ENCODE measurements at regions not wholly inside any gene's neighbourhood (a gene's known extent, or its start where the extent isn't known, plus 50 kb on each side); places are given as distances from the start of the nearest gene placed in this dataset.

DNA sequence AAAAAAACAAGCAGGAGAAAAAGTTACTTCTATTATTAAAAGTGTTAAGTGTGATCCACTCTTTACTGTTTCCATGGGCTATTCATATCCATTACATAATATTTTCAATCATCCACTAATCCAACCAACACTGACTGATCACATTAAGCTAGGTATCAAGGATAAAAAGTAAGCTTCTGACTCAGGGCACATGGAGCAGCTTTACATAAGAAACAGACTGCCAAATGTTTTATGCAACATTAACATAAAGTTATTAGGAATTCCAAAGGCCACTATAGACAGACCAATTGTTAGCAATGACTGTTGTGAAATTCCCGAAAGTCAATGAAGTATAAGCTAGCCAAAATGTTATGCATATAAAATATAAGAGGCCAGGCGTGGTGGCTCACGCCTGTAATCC lies 277.6 kb downstream of the ZEB2 start:
- H3K4me1 Mint-ChIP-seq, result peaks cover 36% of the 10 kb centered on the region
- peaks cover 2% of the 10 kb centered on the region for H3K36me3 Mint-ChIP-seq
- H3K27ac Mint-ChIP-seq, result peak overlapping the region; percentile 18

DNA sequence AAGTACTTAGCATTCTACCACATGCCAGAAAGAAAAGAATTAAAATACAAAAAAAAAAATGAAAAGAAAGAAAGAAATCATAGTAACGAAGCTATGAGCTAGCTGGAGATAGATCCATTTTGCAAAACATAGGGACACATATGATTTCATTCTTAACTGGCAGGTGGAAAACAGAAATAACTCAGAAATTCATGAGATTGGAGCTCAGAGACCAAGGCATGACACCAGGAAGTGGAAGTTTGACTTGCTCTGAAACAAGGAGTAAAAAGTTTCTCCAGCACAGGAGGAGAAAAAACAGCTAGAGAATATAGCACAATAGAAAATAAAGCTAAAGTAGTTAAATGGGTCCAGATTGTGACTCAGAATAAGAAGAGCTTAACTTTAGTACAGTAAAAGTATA lies 278.1 kb downstream of the ZEB2 start:
- peak overlapping the region; percentile 80 for H3K27ac Mint-ChIP-seq

More for the DNA sequence above, 277.6 kb downstream of the ZEB2 start:
- no peak for DNase-seq (ENCODE audit: low spot score in 2 of 2, unreplicated experiment in 2 of 2)
- TF ChIP-seq, protein P1, sequence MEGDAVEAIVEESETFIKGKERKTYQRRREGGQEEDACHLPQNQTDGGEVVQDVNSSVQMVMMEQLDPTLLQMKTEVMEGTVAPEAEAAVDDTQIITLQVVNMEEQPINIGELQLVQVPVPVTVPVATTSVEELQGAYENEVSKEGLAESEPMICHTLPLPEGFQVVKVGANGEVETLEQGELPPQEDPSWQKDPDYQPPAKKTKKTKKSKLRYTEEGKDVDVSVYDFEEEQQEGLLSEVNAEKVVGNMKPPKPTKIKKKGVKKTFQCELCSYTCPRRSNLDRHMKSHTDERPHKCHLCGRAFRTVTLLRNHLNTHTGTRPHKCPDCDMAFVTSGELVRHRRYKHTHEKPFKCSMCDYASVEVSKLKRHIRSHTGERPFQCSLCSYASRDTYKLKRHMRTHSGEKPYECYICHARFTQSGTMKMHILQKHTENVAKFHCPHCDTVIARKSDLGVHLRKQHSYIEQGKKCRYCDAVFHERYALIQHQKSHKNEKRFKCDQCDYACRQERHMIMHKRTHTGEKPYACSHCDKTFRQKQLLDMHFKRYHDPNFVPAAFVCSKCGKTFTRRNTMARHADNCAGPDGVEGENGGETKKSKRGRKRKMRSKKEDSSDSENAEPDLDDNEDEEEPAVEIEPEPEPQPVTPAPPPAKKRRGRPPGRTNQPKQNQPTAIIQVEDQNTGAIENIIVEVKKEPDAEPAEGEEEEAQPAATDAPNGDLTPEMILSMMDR (IDR thresholded peaks at IDR 0.05; ENCODE audit: unreplicated experiment), result no peak
- H3K27me3 Mint-ChIP-seq (ENCODE audit: low read depth), result no peaks in the 10 kb centered on the region
- H3K4me3 Mint-ChIP-seq, result no peak overlapping the region
- peaks cover 6% of the 10 kb centered on the region for H3K9me3 Mint-ChIP-seq

DNA sequence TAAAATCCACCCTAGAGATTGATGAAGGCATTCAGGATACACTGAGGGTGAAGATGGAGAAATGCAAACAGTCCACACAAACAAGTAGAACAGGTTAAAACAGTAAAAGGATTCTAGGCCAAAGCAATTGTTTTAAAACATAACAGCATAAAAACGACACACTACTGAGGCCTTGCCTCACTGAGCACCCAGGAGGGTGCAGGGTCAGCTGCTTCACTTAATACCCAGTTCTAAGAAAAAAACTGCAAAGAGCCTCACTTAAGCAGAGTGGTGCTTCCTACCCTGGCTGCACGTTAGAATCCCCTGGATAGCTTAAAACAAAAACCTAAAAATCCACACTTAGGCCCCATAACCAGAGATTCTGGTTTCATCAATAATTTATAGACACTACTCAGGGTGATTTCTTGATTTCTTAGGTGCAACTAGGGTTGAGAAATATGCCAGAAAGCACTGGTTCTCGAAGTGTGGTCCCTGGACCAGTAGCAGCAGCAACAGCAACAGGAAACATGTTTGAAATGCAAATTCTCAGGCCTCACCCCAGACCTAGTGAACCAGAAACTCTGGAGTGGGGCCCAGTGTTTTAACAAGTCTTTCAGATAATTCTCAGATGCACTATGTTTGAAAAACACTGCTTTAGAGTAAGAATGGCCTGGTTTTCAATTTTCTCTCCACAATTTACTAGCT lies 279.1 kb downstream of the ZEB2 start:
- H3K4me3 Mint-ChIP-seq, result no peak overlapping the region
- H3K36me3 Mint-ChIP-seq, result no peaks in the 10 kb centered on the region
- peak overlapping the region; percentile 62 for H3K27ac Mint-ChIP-seq
- H3K4me1 Mint-ChIP-seq, result peaks cover 40% of the 10 kb centered on the region
- no peaks in the 10 kb centered on the region for H3K27me3 Mint-ChIP-seq (ENCODE audit: low read depth)
- no peaks in the 10 kb centered on the region for H3K9me3 Mint-ChIP-seq
- DNase-seq (ENCODE audit: low spot score in 2 of 2, unreplicated experiment in 2 of 2), result no peak
- TF ChIP-seq, protein P1 (IDR thresholded peaks at IDR 0.05; ENCODE audit: unreplicated experiment), result no peak

More for the DNA sequence above, 278.1 kb downstream of the ZEB2 start:
- TF ChIP-seq, protein P1 (IDR thresholded peaks at IDR 0.05; ENCODE audit: unreplicated experiment), result no peak
- no peak for DNase-seq (ENCODE audit: low spot score in 2 of 2, unreplicated experiment in 2 of 2)
- H3K9me3 Mint-ChIP-seq, result peaks cover 3% of the 10 kb centered on the region
- H3K4me3 Mint-ChIP-seq, result no peak overlapping the region
- H3K27me3 Mint-ChIP-seq (ENCODE audit: low read depth), result no peaks in the 10 kb centered on the region
- peaks cover 36% of the 10 kb centered on the region for H3K4me1 Mint-ChIP-seq
- H3K36me3 Mint-ChIP-seq, result peaks cover 2% of the 10 kb centered on the region

DNA sequence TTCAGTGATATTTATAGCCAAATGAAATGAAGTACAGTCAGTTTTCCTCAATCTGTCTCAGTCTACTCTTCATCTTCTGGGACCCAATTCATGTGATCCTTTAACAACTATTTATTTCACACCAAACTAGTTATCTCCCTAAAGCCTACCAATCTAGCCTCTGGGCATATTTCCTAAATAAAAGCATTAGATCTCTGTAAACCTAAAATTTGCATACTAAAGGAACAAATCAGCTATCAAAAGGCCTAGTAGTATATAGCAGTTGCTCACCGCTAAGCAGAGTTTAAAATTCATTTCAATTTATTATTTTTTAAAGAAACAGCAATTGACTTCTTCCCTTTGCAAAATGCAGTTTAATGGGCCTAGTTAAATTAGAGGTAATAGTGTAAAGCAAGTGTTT lies 280.2 kb downstream of the ZEB2 start:
- Mint-ChIP-seq H3K36me3 (no peaks in the 10 kb centered on the region), H3K4me1 (peaks cover 44% of the 10 kb centered on the region), H3K9me3 (no peaks in the 10 kb centered on the region), H3K27me3 (ENCODE audit: low read depth) (no peaks in the 10 kb centered on the region), H3K4me3 (no peak overlapping the region), H3K27ac (no peak overlapping the region)
- no peak for DNase-seq (ENCODE audit: low spot score in 2 of 2, unreplicated experiment in 2 of 2)
- TF ChIP-seq, protein P1 (IDR thresholded peaks at IDR 0.05; ENCODE audit: unreplicated experiment), result no peak

DNA sequence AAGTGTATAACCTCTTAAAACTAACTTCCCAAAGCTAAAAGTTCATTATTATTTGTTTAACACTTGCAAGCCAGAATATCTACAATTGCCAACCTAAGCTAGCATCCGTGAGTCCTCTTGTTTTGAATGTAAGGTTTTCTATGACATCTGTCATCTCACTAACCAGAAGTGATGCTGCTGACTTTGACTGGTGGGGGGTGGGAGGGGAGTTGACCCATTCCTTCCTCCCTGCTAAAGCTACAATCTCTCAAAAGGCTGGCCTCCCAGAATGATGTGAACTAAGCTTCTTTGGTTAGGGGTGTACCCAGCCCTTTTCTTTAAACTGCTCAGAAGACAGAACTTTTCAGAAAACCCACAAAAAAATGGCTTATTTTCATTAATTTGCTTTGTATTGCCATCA lies 280.6 kb downstream of the ZEB2 start:
- peaks cover 48% of the 10 kb centered on the region for H3K4me1 Mint-ChIP-seq
- TF ChIP-seq, protein P1 (IDR thresholded peaks at IDR 0.05; ENCODE audit: unreplicated experiment), result no peak

More for the DNA sequence above, 280.6 kb downstream of the ZEB2 start:
- Mint-ChIP-seq H3K4me3 (no peak overlapping the region), H3K9me3 (no peaks in the 10 kb centered on the region), H3K27ac (no peak overlapping the region), H3K36me3 (no peaks in the 10 kb centered on the region), H3K27me3 (ENCODE audit: low read depth) (no peaks in the 10 kb centered on the region)
- no peak for DNase-seq (ENCODE audit: low spot score in 2 of 2, unreplicated experiment in 2 of 2)
